ENCODE measurements at regions not wholly inside any gene's neighbourhood (a gene's known extent, or its start where the extent isn't known, plus 50 kb on each side); places are given as distances from the start of the nearest gene placed in this dataset.
A peak's percentile ranks its signal among the peaks of the same experiment; 100 is the strongest.

DNA sequence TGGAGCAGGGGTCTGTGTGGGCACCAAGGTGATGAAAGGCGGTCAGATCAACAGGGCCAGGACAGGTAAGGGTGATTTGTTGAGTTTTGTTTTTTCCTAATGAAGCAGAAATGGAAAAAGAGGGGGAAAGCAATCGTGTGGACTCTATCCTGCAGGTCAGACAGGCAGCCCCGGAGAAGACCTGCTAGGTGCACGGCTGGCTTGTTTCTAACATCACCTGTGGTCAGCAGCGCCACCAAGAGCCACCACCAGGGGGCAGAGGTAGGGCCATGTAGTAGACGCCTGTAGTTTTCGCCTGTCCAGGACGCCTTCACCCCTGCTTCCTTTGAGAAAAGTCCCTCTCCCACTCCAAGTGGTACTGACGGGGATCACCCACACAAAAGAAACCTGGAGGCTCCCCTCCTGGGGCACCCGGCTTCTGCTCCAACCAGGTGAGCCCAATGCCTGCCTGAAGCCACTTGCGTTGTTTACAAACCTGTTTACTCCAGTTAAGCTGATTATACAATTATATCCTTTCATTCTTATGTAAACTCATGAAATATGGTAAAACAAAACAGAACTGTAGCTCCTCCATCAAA, 54.2 kb upstream of the SEC14L1 start:
- intact Hi-C loops (cut with micrococcal nuclease) = loop anchor here (1.0 to 10.0 kb wide), 2 partner anchors 161 to 408 kb away; no protein-coding TSS in a partner anchor
- Histone ChIP-seq H3K4me3 (ENCODE audit: low read length) (no peak overlapping the region), H3K27ac (ENCODE audit: low read length) (no peak overlapping the region), H3K27me3 (ENCODE audit: control insufficient read depth, insufficient read depth, low read length) (no peaks in the 10 kb centered on the region), H3K9me3 (ENCODE audit: control insufficient read depth, insufficient read depth, low read length) (no peaks in the 10 kb centered on the region), H3K4me1 (ENCODE audit: control insufficient read depth, insufficient read depth, low read length) (peaks cover 38% of the 10 kb centered on the region), H3K36me3 (ENCODE audit: control insufficient read depth, insufficient read depth, low read length) (peaks cover 7% of the 10 kb centered on the region)
- peaks cover 25 to 38% of the 10 kb centered on the region in 2 donors for H3K4me1 Mint-ChIP-seq
- DNase-seq (peak; percentile 79 to 86), ATAC-seq (peak; percentile 43 to 67 (median 48))
- no peaks in the 10 kb centered on the region for H3K9me3 Mint-ChIP-seq
- peak overlapping the region; percentile 21 to 25 for H3K27ac Mint-ChIP-seq
- WGBS (ENCODE audit: insufficient coverage) = 28% methylated on average over 11 of the region's 11 CpGs
- H3K36me3 Mint-ChIP-seq = no peaks in the 10 kb centered on the region
- H3K4me3 Mint-ChIP-seq = peak overlapping the region; percentile 31
- TF ChIP-seq, protein P1, sequence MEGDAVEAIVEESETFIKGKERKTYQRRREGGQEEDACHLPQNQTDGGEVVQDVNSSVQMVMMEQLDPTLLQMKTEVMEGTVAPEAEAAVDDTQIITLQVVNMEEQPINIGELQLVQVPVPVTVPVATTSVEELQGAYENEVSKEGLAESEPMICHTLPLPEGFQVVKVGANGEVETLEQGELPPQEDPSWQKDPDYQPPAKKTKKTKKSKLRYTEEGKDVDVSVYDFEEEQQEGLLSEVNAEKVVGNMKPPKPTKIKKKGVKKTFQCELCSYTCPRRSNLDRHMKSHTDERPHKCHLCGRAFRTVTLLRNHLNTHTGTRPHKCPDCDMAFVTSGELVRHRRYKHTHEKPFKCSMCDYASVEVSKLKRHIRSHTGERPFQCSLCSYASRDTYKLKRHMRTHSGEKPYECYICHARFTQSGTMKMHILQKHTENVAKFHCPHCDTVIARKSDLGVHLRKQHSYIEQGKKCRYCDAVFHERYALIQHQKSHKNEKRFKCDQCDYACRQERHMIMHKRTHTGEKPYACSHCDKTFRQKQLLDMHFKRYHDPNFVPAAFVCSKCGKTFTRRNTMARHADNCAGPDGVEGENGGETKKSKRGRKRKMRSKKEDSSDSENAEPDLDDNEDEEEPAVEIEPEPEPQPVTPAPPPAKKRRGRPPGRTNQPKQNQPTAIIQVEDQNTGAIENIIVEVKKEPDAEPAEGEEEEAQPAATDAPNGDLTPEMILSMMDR (IDR thresholded peaks at IDR 0.05) = peak; percentile 94
- H3K27me3 Mint-ChIP-seq (ENCODE audit: low read depth in 2 of 2) = peaks cover 0 to 8% of the 10 kb centered on the region in 2 donors

DNA sequence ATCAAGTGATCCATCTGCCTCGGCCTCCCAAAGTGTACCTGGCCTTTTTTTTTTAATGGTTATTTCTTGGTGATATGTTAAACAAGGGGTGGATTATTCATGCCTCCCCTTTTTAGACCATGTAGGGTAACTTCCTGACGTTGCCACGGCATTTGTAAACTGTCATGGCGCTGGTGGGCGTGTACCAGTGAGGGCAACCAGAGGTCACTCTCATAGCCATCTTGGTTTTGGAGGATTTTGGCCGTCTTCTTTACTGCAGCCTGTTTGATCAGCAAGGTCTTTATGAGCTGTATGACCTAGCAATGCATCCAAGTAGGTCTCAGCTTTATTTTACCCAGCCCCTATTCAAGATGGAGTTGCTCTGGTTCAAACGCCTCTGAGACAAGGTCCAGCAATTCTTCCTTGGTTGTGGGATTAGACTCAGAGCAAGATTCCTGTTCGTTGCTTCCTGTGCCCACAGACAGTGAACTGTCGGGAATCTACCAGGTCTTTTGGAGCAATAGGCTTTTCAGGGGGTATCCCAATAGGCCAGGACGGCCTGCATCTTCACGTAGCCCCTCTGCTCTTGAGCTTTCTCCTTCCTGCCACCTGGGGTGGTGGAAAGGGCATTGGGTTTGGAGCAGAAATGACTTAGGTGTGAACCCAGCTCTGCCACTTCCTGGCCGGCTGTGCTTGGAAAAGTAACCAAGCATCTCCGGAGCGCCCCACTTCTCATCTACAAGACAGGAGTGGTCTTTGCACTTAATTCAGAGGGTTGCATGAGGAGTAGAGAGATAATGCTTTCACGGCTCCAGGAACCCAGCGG, 52.9 kb upstream of the SEC14L1 start:
- Mint-ChIP-seq H3K4me3 (peak overlapping the region; percentile 91), H3K36me3 (peaks cover 7% of the 10 kb centered on the region), H3K9me3 (no peaks in the 10 kb centered on the region), H3K4me1 (peaks cover 32 to 38% of the 10 kb centered on the region in 2 donors), H3K27me3 (ENCODE audit: low read depth in 2 of 2) (peaks cover 0 to 8% of the 10 kb centered on the region in 2 donors), H3K27ac (peak overlapping the region; percentile 96 to 99)
- ATAC-seq = no peak
- peaks cover 38% of the 10 kb centered on the region for H3K4me1 ChIP-seq (ENCODE audit: control insufficient read depth, insufficient read depth, low read length)
- no peaks in the 10 kb centered on the region for H3K27me3 ChIP-seq (ENCODE audit: control insufficient read depth, insufficient read depth, low read length)
- DNase-seq = no peak
- intact Hi-C loops (cut with micrococcal nuclease) = loop anchor here (2.0 to 10.0 kb wide), 2 partner anchors 53 to 407 kb away; partner anchors contain the start of gene SEC14L1
- H3K4me3 ChIP-seq (ENCODE audit: low read length) = peak overlapping the region; percentile 83
- no peaks in the 10 kb centered on the region for H3K9me3 ChIP-seq (ENCODE audit: control insufficient read depth, insufficient read depth, low read length)
- peak overlapping the region; percentile 88 for H3K27ac ChIP-seq (ENCODE audit: low read length)
- 80% methylated on average over 16 of the region's 16 CpGs for WGBS (ENCODE audit: insufficient coverage)
- TF ChIP-seq, protein P1 (IDR thresholded peaks at IDR 0.05) = no peak
- H3K36me3 ChIP-seq (ENCODE audit: control insufficient read depth, insufficient read depth, low read length) = peaks cover 14% of the 10 kb centered on the region

DNA sequence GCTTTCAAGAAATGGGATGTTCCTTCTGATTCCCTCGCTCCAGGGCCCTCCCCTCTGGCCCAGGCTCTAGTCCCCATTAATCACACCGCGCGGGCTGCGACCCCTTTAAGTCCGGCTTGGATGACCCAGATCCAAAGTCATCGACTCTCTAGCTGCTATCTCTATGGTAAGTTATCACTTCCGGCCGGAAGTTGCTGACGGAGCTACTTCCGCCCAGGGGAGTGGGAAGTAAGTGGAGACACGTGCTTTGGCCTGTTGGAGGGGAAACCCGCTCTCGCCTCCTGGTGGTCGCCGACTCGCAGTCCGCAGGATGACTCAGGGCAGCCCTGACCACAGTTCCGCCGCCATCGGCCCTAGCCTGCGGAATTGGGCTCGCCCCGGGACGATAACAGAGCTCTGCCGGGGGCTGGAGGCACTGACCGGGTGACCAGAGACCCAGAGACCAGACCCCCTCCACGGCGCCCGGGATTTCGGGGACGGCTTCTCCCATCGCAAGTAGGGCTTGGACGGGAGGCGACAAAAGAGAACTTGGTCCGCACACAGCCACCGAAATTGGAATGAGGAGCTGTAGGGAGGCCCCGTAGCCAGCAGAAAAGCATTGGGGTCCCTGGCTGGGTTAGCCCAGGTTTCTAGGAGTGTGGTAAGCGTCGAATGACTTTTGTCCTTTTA, 52.2 kb upstream of the SEC14L1 start:
- Histone ChIP-seq H3K27ac (ENCODE audit: low read length) (peak overlapping the region; percentile 88), H3K27me3 (ENCODE audit: control insufficient read depth, insufficient read depth, low read length) (no peaks in the 10 kb centered on the region), H3K9me3 (ENCODE audit: control insufficient read depth, insufficient read depth, low read length) (no peaks in the 10 kb centered on the region), H3K36me3 (ENCODE audit: control insufficient read depth, insufficient read depth, low read length) (peaks cover 22% of the 10 kb centered on the region), H3K4me1 (ENCODE audit: control insufficient read depth, insufficient read depth, low read length) (peaks cover 38% of the 10 kb centered on the region), H3K4me3 (ENCODE audit: low read length) (peak overlapping the region; percentile 83)
- Mint-ChIP-seq H3K27me3 (ENCODE audit: low read depth in 2 of 2) (peaks cover 0 to 8% of the 10 kb centered on the region in 2 donors), H3K27ac (peak overlapping the region; percentile 96 to 99), H3K4me1 (peaks cover 32 to 38% of the 10 kb centered on the region in 2 donors), H3K4me3 (peak overlapping the region; percentile 91), H3K9me3 (no peaks in the 10 kb centered on the region), H3K36me3 (peaks cover 7% of the 10 kb centered on the region)
- TF ChIP-seq, protein P1 (IDR thresholded peaks at IDR 0.05) = peak; percentile 75
- ATAC-seq (peak; percentile 90 to 96 (median 95)), DNase-seq (peak; percentile 85 to 94)
- WGBS (ENCODE audit: insufficient coverage) = 2% methylated on average over 40 of the region's 40 CpGs
- intact Hi-C loops (cut with micrococcal nuclease) = loop anchor here (2.0 to 10.0 kb wide), 2 partner anchors 52 to 406 kb away; partner anchors contain the start of gene SEC14L1

Measured in natural killer cell (primary cell).